HG02571 (cell line): ENCODE measurements at regions not wholly inside any gene's neighbourhood (a gene's known extent, or its start where the extent isn't known, plus 50 kb on each side); places are given as distances from the start of the nearest gene placed in this dataset.

Experiments
- ATAC-seq: cut with Tn5 transposase; IDR thresholded peaks from one replicate; pipeline ENCODE4 v1.9.1; 2021; ENCODE audit warnings: mild to moderate bottlenecking, moderate library complexity; ENCODE audit not compliant: unreplicated experiment

DNA sequence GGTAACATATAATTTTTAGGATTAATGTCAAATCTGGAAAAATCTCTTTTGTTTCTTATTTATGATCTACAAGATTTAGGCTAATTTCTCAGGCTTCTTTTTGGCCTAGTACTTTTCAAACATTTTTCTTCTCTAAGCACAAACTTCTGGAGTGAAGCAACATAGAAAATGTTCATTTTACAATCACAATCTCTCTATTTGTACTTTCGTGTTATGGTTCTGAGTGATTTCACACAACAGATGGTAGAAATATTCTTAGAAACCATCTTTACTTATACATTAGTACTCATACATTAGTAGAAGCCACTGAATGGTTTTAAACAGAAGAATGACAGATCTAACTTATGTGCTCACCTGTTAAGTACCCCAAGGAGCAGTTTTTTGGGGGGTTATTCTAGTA is 106.3 kb upstream of the ANO3 start:
- no peak for ATAC-seq

DNA sequence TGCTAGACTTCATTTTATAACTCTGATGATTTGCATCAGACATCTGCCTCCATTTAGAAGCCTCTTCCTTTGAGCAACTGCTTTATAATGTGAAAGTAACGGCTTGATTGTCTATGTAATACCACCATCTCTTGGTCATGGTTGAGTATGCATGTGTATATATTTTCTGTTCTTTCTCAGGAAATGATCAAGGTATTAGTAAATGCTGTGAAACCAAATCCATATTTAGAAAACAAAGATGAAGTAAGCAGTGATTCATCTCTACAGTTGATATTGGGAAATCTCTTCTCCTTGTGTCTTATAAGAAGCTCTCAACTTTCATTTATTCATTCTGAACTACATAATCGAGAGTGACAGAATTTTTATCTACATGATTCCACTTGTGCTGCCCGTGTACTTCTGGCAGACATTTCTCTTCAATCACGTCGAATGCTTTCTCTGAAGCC is 104.6 kb upstream of the ANO3 start:
- no peak for ATAC-seq

GRCh38 chr11:26227883-26228502 is 103.9 kb upstream of the ANO3 start:
- no peak for ATAC-seq

- ATAC-seq = no peak
Measured at GRCh38 chr11:26228778-26229177, 103.2 kb upstream of the ANO3 start.

DNA sequence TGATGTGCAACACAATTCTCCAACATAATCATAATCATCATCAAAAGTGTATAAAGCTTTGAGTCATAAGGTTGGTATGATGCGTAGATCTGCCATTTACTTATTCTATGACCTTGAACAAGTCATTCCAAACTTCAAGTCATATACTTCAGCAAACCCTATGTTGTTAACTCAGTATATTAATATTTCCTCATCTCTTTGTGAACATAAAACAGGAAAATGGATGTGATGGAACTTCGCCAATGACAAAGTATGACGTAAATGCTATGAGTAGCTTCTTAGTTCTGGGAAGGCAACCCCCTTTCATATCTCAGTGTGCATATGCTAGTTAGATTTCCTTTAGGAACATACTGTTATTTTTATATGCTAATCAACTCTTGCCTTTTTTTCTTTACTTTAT is 102.7 kb upstream of the ANO3 start:
- ATAC-seq = no peak

GRCh38 chr11:26229981-26230380 is 101.9 kb upstream of the ANO3 start:
- no peak for ATAC-seq

- no peak for ATAC-seq
Measured at GRCh38 chr11:26231252-26231661, 100.7 kb upstream of the ANO3 start.

GRCh38 chr11:26234451-26234850 is 97.5 kb upstream of the ANO3 start:
- ATAC-seq = no peak

- no peak for ATAC-seq
Measured at GRCh38 chr11:26243426-26243825, 88.5 kb upstream of the ANO3 start.

DNA sequence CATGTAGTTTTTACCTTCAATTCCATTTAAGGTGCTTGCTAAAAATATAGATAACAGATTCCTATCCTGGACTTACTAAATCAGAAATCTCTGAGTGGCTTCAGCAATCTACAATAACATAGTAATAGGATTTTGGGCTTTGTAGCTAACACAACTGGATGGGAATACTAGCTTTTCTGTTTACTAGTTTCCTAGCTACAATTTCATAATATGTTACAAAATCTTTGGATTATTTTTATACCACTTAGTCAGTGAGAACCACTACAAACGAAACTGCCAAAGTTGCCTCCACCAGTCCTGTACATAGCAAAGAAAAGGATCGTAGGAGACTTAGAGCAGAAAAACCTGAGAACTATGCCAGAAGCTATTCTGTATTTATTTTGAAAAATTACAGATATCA is 87.7 kb upstream of the ANO3 start:
- ATAC-seq = no peak

DNA sequence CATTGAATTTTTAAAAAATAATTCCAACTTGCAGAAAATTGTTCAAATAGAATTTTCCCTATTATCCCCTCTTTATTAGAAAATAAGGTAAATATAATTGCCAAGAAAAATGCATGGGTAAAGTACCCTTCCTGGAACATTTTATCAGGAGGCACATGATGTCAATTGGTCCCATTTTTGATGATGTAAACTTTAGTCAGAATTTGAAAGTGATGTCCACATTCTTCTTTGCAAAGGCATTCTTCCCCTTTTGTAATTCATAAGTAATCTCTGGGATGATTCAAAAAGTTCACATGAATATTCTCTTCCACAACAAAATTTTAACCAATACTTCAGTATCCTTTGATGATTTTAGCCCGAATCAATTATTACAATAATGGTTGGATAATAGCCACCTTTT is 86.9 kb upstream of the ANO3 start:
- no peak for ATAC-seq

- no peak for ATAC-seq
Measured at GRCh38 chr11:26247340-26247739, 84.6 kb upstream of the ANO3 start.

- ATAC-seq = no peak
Measured at GRCh38 chr11:26248661-26249060, 83.3 kb upstream of the ANO3 start.

- no peak for ATAC-seq
Measured at GRCh38 chr11:26254378-26254777, 77.6 kb upstream of the ANO3 start.

DNA sequence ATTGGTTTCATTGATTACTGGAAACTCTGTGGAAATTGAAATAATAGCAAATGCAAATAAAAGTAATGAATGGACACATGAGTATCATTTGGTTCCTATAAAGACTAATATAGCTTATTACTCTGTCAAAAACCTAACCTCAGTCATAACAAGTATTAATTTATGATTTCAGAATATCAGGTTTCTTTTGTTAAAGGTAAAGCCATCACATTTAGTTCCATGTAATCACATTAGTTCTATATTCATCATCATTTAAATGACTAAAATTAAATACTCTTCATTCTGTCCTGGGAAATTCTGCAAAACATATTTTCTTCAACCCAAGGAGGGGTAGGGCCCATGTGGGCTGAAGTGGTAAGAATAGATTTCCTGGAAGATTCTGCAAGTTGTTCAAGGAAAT is 68.2 kb upstream of the ANO3 start:
- no peak for ATAC-seq

GRCh38 chr11:26264266-26264665 is 67.7 kb upstream of the ANO3 start:
- no peak for ATAC-seq

DNA sequence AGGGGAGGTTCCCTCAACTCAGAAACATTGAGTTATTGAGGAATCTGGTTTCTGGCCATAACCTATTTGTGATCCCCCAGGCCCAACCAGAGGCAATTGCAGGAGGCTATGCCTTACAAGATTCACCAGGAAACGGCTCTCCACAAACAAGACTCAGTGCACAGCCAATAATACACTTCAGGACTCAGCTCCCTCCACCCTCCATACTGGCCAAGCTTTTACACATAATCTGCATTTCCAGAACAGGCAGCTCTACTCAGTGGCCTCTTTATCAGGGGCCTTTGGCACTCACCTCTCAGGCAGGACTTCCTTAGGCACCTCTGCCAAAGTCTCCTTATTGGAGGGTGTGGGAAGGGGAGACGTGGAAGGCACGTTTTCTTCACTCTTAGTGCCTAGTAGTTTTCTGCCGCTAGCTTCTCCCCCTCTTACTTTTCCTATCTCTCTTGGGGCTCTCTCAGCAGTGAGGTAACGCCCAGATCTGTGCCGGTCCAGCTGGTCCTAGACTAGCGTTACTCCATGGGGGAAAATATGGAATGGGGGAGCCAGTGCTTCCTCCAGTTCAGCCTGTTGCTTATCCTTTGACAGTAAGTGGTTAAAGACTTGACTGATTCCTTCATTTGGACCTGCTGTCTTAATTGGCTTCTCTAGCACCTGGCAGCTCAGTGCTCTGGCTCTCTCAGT is 62.8 kb upstream of the ANO3 start:
- ATAC-seq = no peak

DNA sequence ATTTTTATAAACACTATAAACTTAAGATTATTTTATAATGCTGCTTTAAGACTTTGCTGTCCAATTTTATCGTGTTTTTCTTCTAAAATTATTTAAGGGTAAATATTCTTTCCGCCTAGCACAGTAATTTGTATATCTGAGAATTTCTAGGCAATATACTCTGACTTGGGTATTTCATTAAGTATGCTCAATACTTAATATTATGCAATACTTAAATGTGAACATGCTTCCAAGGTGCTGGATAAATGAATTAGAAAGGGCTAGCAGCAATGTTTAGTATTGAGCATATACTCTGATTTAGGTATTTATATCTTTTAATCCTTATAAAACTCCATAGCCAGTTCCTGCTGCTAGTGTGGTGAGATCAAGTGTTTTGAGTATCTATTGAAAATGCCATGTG is 60.3 kb upstream of the ANO3 start:
- ATAC-seq = no peak

DNA sequence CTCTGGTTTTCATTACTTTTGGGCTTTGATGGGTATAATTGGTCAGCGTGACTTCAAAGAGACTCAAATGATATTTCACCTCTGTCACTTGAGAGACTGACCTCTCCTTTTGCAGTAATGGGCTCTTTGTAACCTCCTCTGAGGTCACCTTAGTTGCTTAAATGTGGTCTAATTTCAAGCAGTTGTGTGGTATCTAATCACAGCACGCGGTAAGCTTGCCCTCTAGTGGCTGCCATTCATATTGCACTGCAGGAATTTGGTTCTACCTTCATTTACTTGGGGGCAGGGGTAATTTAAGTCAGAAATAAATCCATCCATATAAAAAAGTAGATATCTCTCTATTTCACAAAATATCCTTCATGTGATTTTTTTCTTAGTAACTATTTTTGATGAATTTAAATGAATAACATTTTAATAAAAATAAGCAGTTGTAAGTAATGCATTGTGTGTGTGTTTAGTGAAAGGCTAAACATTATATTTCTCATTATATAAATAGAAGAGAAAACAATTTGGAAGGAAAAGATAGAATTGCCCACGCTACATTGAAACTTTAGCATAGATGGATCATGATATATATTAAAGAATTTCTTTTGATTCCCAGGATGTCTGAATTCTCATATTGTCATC is 55.0 kb upstream of the ANO3 start:
- ATAC-seq = no peak

GRCh38 chr11:26278354-26278753 is 53.6 kb upstream of the ANO3 start:
- ATAC-seq = no peak
